ENCODE measurements at regions not wholly inside any gene's neighbourhood (a gene's known extent, or its start where the extent isn't known, plus 50 kb on each side); places are given as distances from the start of the nearest gene placed in this dataset.

GRCh38 chr4:100269446-100269845 lies 79.2 kb upstream of the DDIT4L start:
- ChIA-PET POLR2A (no interaction called here), CTCF (no interaction called here)
- no peak for TF ChIP-seq ELK1 (IDR thresholded peaks at IDR 0.05; ENCODE audit: low read depth, low read length)
- TF ChIP-seq RCOR1 (IDR thresholded peaks at IDR 0.05; ENCODE audit: low read depth, low read length): no peak
- FAIRE-seq (no peak), ATAC-seq (no peak), DNase-seq (ENCODE audit: low read depth in 1 of 2, low spot score in 1 of 2) (no peak)
- Histone ChIP-seq H3K4me1 (no peaks in the 10 kb centered on the region), H3K4me3 (no peak overlapping the region), H3K27ac (no peak overlapping the region), H3K4me2 (no peak overlapping the region), H3K9me3 (no peaks in the 10 kb centered on the region)
- WGBS (ENCODE audit: missing lambda C conversion rate): 37% methylated on average over 2 of the region's 2 CpGs

GRCh38 chr4:100268789-100269188 lies 78.5 kb upstream of the DDIT4L start:
- ChIA-PET POLR2A (no interaction called here), CTCF (no interaction called here)
- FAIRE-seq: no peak
- no peak for DNase-seq (ENCODE audit: low read depth in 1 of 2, low spot score in 1 of 2)
- no peak for ATAC-seq
- TF ChIP-seq CBX8 (IDR thresholded peaks at IDR 0.05) (no peak), USF2 (IDR thresholded peaks at IDR 0.05) (no peak), ZC3H11A (IDR thresholded peaks at IDR 0.05) (no peak)
- no peak overlapping the region for H3K27ac ChIP-seq
- no peaks in the 10 kb centered on the region for H3K4me1 ChIP-seq
- H3K4me2 ChIP-seq: no peak overlapping the region
- no peak overlapping the region for H3K4me3 ChIP-seq
- no peaks in the 10 kb centered on the region for H3K9me3 ChIP-seq
- 37% methylated on average over 2 of the region's 2 CpGs for WGBS (ENCODE audit: missing lambda C conversion rate)

- ChIA-PET POLR2A (no interaction called here), CTCF (no interaction called here)
- no peaks in the 10 kb centered on the region for H3K9me3 ChIP-seq
- H3K4me3 ChIP-seq: no peak overlapping the region
- no peak for TF ChIP-seq FOXS1 (CRISPR knock-in tag; IDR thresholded peaks at IDR 0.05)
- TF ChIP-seq CHD2 (IDR thresholded peaks at IDR 0.05; ENCODE audit: low read length, partially characterized antibody): no peak
- no peak for TF ChIP-seq JUNB (IDR thresholded peaks at IDR 0.05)
- no peak for TF ChIP-seq MAFK (IDR thresholded peaks at IDR 0.05; ENCODE audit: partially characterized antibody)
- no peak for TF ChIP-seq JUN (IDR thresholded peaks at IDR 0.05)
- no peak for TF ChIP-seq RARB (CRISPR knock-in tag; IDR thresholded peaks at IDR 0.05)
- no peak for TF ChIP-seq NPAS2 (CRISPR knock-in tag; IDR thresholded peaks at IDR 0.05; ENCODE audit: borderline replicate concordance)
- TF ChIP-seq EHMT2 (IDR thresholded peaks at IDR 0.05; ENCODE audit: low read depth): no peak
- no peak for TF ChIP-seq RAD21 (conservative IDR thresholded peaks at IDR 0.05 in 1 of 2, IDR thresholded peaks at IDR 0.05 in 1 of 2)
- TF ChIP-seq SREBF2 (IDR thresholded peaks at IDR 0.05): no peak
- no peak for TF ChIP-seq RFX5 (IDR thresholded peaks at IDR 0.05)
- no peak for TF ChIP-seq KDM1A (IDR thresholded peaks at IDR 0.05; ENCODE audit: low read depth)
- DNase-seq (ENCODE audit: low read depth in 1 of 2, low spot score in 1 of 2): no peak
- no peak overlapping the region for H3K4me2 ChIP-seq
- FAIRE-seq: no peak
- WGBS (ENCODE audit: missing lambda C conversion rate): 47% methylated on average over 2 of the region's 2 CpGs
- no peak for ATAC-seq
- no peaks in the 10 kb centered on the region for H3K4me1 ChIP-seq
- no peak overlapping the region for H3K27ac ChIP-seq
These were observed 71.1 kb upstream of the DDIT4L start for GRCh38 chr4:100261346-100261745.

- ATAC-seq (no peak), FAIRE-seq (no peak), DNase-seq (ENCODE audit: low read depth in 1 of 2, low spot score in 1 of 2) (no peak)
- no peak overlapping the region for H3K4me2 ChIP-seq
- ChIA-PET POLR2A (no interaction called here), CTCF (interaction anchor here (0.6 to 1.2 kb wide), 2 partner anchors 10 to 1519 kb away, joined by 3 read pairs; no protein-coding TSS in a partner anchor)
- no peaks in the 10 kb centered on the region for H3K9me3 ChIP-seq
- 85% methylated on average over 2 of the region's 2 CpGs for WGBS (ENCODE audit: missing lambda C conversion rate)
- no peak overlapping the region for H3K4me3 ChIP-seq
- no peaks in the 10 kb centered on the region for H3K4me1 ChIP-seq
- TF ChIP-seq ZSCAN20 (CRISPR knock-in tag; IDR thresholded peaks at IDR 0.05) (no peak), NR3C1 (IDR thresholded peaks at IDR 0.05) (no peak), MYC (IDR thresholded peaks at IDR 0.05; ENCODE audit: borderline replicate concordance, low read length) (no peak), RAD21 (conservative IDR thresholded peaks at IDR 0.05 in 1 of 2, IDR thresholded peaks at IDR 0.05 in 1 of 2) (no peak), EP300 (IDR thresholded peaks at IDR 0.05) (no peak), ELK1 (IDR thresholded peaks at IDR 0.05; ENCODE audit: low read depth, low read length) (no peak), REST (IDR thresholded peaks at IDR 0.05) (no peak), BHLHE40 (IDR thresholded peaks at IDR 0.05; ENCODE audit: low read depth, low read length) (no peak), CEBPB (IDR thresholded peaks at IDR 0.05) (no peak)
- H3K27ac ChIP-seq: no peak overlapping the region
These were observed 68.4 kb upstream of the DDIT4L start for GRCh38 chr4:100258675-100259074.

Measured in A549 (cell line).